Spleen (tissue), 11 donors: ENCODE measurements at regions not wholly inside any gene's neighbourhood (a gene's known extent, or its start where the extent isn't known, plus 50 kb on each side); places are given as distances from the start of the nearest gene placed in this dataset.

Experiments used
- DNase-seq: peaks from one replicate; pipeline ENCODE4 v3.0.0-alpha.2; 2020
- H3K27ac ChIP-seq, 8 donors: fragments of 200-600 bp; sonication (generic) in 7 of 8; 1 replicate in 4 of 8; 2 replicates in 4 of 8; pipeline versions ENCODE4 v1.5.0 to v1.8.0; 2016 to 2021; ENCODE audit warnings: inconsistent platforms in 4 of 8, mild to moderate bottlenecking in 4 of 8, moderate library complexity in 1 of 8
- H3K27me3 ChIP-seq, 7 donors: fragments of 200-600 bp; sonication (generic) in 6 of 7; replicated peaks in 1 of 7; 1 replicate in 4 of 7; 2 replicates in 3 of 7; pipeline versions ENCODE4 v1.5.0 to v1.8.0; 2016 to 2021; ENCODE audit warnings: inconsistent platforms in 3 of 7, mild to moderate bottlenecking in 1 of 7
- H3K36me3 ChIP-seq, 6 donors: fragments of 200-600 bp; sonication (generic) in 5 of 6; 1 replicate in 4 of 6; 2 replicates in 2 of 6; pipeline versions ENCODE4 v1.5.0 to v1.8.0; 2016 to 2021; ENCODE audit warnings: inconsistent platforms in 2 of 6
- H3K4me1 ChIP-seq, 6 donors: fragments of 200-600 bp; sonication (generic) in 5 of 6; 1 replicate in 3 of 6; 2 replicates in 3 of 6; pipeline versions ENCODE4 v1.5.0 to v1.8.0; 2016 to 2021; ENCODE audit warnings: inconsistent platforms in 3 of 6
- H3K4me3 ChIP-seq, 8 donors: fragments of 200-600 bp; sonication (generic) in 7 of 8; 1 replicate in 4 of 8; 2 replicates in 4 of 8; pipeline versions ENCODE4 v1.5.0 to v1.8.0; 2016 to 2021; ENCODE audit warnings: inconsistent platforms in 4 of 8, mild to moderate bottlenecking in 4 of 8, moderate library complexity in 2 of 8
- H3K9me3 ChIP-seq, 8 donors: fragments of 200-600 bp; sonication (generic) in 7 of 8; 1 replicate in 4 of 8; 2 replicates in 4 of 8; pipeline versions ENCODE4 v1.5.0 to v1.8.0; 2016 to 2021; ENCODE audit warnings: inconsistent platforms in 4 of 8
- POLR2A ChIP-seq, 3 donors: fragments of 450-650 bp; IDR thresholded peaks; one replicate each; pipeline ENCODE4 v1.5.1; 2017; ENCODE audit warnings: antibody characterized with exemption in 3 of 3, mild to moderate bottlenecking in 1 of 3
- POLR2AphosphoS5 ChIP-seq, 3 donors: sonication (generic); formaldehyde crosslinking; IDR thresholded peaks; one replicate each; pipeline ENCODE4 v1.5.1; 2017; ENCODE audit warnings: antibody characterized with exemption in 3 of 3
- WGBS, 5 donors: extraction: QIAGEN DNeasy Blood & Tissue Kit in 3 of 5; methylation state at CpG; one replicate each; pipeline versions ENCODE4 v1.1.5 to v1.1.7; 2013 to 2018; 5-methylcytosine and 5-hydroxymethylcytosine counted together
- intact Hi-C: fragments of 100-400 bp; cut with DNase I; formaldehyde crosslinking; loops from one replicate; pipeline ENCODE4 v1.15.0; 2023; ENCODE audit warnings: low total_unique reads
- TF ChIP-seq, protein P1 (sequence below), 11 experiments: fragments of 200-600 bp in 7 of 11; fragments of 450-650 bp in 4 of 11; sonication (generic) in 4 of 11; IDR thresholded peaks in 8 of 11; conservative IDR thresholded peaks in 3 of 11; 1 replicate in 7 of 11; 2 replicates in 4 of 11; pipeline versions ENCODE4 v1.4.0 to v1.8.0; 2016 to 2021; ENCODE audit warnings: antibody characterized with exemption in 11 of 11, inconsistent platforms in 4 of 11, mild to moderate bottlenecking in 1 of 11
- donor health status: healthy with polysubstance abuse.
- donor health status: DM: no; HTN: no; CAD: no; lungs with moderate emphysema.
- donor health status: DM: no; HTN: no; CAD: no.
- donor health status: Bipolar disorder and iron deficiency.
- donor health status: healthy.
- donor health status: DM: no; HTN: no; CAD: no.
- donor health status: DM: yes; HTN: yes; CAD: no.

DNA sequence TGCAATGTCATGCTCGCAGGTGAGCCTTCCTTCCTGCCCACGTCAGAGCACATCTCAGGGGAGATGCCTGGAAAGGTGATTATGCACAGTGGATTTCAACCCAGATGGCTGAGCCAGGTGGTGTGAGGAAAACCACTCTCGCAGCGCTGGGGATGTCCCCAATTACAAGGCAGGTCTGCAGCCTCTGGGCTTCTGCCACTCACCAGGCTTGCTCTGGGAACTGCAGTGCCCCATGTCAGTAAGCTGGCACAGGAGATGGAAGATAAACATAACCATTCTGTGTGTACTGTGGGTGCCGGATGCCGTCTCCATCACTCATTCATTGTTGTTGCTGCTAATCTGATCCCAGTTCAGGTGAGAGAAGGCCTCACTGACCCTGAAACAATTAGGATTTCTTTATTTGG lies 222.9 kb upstream of the PITRM1 start:
- no peaks in the 10 kb centered on the region for H3K36me3 ChIP-seq
- WGBS, 5 donors: 59 to 76% (median 68%) methylated on average over 6 of the region's 6 CpGs
- H3K9me3 ChIP-seq: peaks cover 0 to 7% (median 0%) of the 10 kb centered on the region in 8 donors
- intact Hi-C loops: no loop called here
- H3K4me3 ChIP-seq: no peak overlapping the region
- H3K27me3 ChIP-seq: no peaks in the 10 kb centered on the region
- no peak for DNase-seq
- H3K4me1 ChIP-seq: peaks cover 0 to 14% (median 0%) of the 10 kb centered on the region in 6 donors
- TF ChIP-seq, protein P1, sequence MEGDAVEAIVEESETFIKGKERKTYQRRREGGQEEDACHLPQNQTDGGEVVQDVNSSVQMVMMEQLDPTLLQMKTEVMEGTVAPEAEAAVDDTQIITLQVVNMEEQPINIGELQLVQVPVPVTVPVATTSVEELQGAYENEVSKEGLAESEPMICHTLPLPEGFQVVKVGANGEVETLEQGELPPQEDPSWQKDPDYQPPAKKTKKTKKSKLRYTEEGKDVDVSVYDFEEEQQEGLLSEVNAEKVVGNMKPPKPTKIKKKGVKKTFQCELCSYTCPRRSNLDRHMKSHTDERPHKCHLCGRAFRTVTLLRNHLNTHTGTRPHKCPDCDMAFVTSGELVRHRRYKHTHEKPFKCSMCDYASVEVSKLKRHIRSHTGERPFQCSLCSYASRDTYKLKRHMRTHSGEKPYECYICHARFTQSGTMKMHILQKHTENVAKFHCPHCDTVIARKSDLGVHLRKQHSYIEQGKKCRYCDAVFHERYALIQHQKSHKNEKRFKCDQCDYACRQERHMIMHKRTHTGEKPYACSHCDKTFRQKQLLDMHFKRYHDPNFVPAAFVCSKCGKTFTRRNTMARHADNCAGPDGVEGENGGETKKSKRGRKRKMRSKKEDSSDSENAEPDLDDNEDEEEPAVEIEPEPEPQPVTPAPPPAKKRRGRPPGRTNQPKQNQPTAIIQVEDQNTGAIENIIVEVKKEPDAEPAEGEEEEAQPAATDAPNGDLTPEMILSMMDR (IDR thresholded peaks at IDR 0.05 in 8 of 11, conservative IDR thresholded peaks at IDR 0.05 in 3 of 11): no peak
- no peak overlapping the region for H3K27ac ChIP-seq

DNA sequence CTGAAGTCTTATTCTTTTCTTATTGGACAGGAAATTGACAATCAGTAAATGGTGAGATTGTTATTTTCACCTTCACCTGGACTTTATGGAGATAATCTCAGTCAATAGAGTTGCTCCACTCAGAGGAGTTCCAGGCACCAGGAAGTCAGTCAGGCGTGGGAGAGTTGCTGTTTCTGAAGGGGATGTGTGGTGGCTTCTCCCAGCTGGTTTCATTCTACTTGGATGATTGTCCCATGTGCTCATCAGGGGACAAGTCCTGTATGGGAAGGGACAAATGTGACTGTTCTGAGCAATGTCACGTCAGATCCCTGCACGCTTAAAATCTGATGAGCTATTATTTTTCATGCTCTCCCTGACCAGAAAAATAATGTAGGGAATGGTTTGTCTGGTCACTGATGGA lies 222.5 kb upstream of the PITRM1 start:
- WGBS, 5 donors: 78 to 87% (median 84%) methylated on average over 3 of the region's 3 CpGs
- no peaks in the 10 kb centered on the region for H3K36me3 ChIP-seq
- no peaks in the 10 kb centered on the region for H3K27me3 ChIP-seq
- intact Hi-C loops: no loop called here
- H3K9me3 ChIP-seq: peaks cover 0 to 7% (median 0%) of the 10 kb centered on the region in 8 donors
- no peak overlapping the region for H3K27ac ChIP-seq
- DNase-seq: no peak
- H3K4me1 ChIP-seq: peaks cover 0 to 12% (median 0%) of the 10 kb centered on the region in 6 donors
- no peak overlapping the region for H3K4me3 ChIP-seq
- no peak for TF ChIP-seq POLR2AphosphoS5 (IDR thresholded peaks at IDR 0.05)
- TF ChIP-seq, protein P1 (IDR thresholded peaks at IDR 0.05 in 8 of 11, conservative IDR thresholded peaks at IDR 0.05 in 3 of 11): no peak
- TF ChIP-seq POLR2A (IDR thresholded peaks at IDR 0.05): no peak

DNA sequence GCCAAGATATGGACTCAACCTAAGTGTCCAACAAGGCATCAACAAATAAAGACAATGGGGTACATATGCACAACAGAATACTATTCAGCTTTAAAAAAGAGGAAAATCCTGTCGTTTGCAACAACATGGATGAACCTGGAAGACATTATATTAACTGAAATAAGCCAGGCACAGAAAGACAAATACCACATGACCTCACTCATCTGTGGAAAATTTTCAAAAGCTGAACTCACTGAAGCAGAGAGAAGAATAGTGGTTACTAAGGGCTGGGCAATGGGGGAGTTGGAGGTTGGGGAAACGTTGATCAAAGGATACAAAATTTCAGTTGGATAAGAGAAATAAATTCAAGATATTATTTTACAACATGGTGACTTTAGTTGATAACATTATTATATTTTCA lies 221.4 kb upstream of the PITRM1 start:
- 60 to 73% (median 68%) methylated on average over 2 of the region's 2 CpGs for WGBS, 5 donors

DNA sequence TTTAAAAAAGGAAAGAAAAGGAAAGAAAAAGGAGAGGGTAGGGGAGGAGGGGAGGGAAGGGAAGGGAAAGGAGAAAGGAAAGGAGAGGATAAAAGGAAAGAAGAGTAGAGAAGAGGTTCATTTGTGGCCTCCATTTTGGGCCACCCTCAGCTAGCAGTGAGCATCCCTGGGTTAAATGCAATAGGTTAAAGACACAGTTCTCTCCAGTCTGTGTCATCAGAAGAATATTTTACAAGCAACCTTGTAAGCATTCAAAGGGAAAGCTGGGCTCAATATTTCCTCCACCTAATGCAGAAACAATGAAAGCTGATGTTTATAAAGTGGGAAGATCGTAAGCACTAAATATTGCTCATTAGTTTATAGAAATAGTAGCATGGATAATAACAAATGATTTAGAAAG lies 219.1 kb upstream of the PITRM1 start:
- peaks cover 0 to 7% (median 0%) of the 10 kb centered on the region in 8 donors for H3K9me3 ChIP-seq
- no peaks in the 10 kb centered on the region for H3K27me3 ChIP-seq
- TF ChIP-seq POLR2AphosphoS5 (IDR thresholded peaks at IDR 0.05) (no peak), POLR2A (IDR thresholded peaks at IDR 0.05) (no peak)
- TF ChIP-seq, protein P1 (IDR thresholded peaks at IDR 0.05 in 8 of 11, conservative IDR thresholded peaks at IDR 0.05 in 3 of 11): no peak
- H3K27ac ChIP-seq: no peak overlapping the region
- intact Hi-C loops: no loop called here
- H3K36me3 ChIP-seq: no peaks in the 10 kb centered on the region
- WGBS, 5 donors: 93 to 98% (median 94%) methylated on average over 1 of the region's 1 CpG
- no peak overlapping the region for H3K4me3 ChIP-seq
- no peak for DNase-seq
- no peaks in the 10 kb centered on the region for H3K4me1 ChIP-seq

More for the DNA sequence above, 221.4 kb upstream of the PITRM1 start:
- Histone ChIP-seq H3K27ac (no peak overlapping the region), H3K27me3 (no peaks in the 10 kb centered on the region), H3K4me1 (peaks cover 0 to 3% (median 0%) of the 10 kb centered on the region in 6 donors), H3K4me3 (no peak overlapping the region), H3K36me3 (no peaks in the 10 kb centered on the region), H3K9me3 (peaks cover 0 to 7% (median 0%) of the 10 kb centered on the region in 8 donors)
- DNase-seq: no peak
- intact Hi-C loops: no loop called here
- TF ChIP-seq POLR2AphosphoS5 (IDR thresholded peaks at IDR 0.05) (no peak), POLR2A (IDR thresholded peaks at IDR 0.05) (no peak)
- TF ChIP-seq, protein P1 (IDR thresholded peaks at IDR 0.05 in 8 of 11, conservative IDR thresholded peaks at IDR 0.05 in 3 of 11): no peak
